NCI-H446 treated with DMSO at 0.1 percent for 48 hours (cell line): ENCODE measurements at regions not wholly inside any gene's neighbourhood (a gene's known extent, or its start where the extent isn't known, plus 50 kb on each side); places are given as distances from the start of the nearest gene placed in this dataset.

Experiments used
- DNase-seq: peaks from one replicate; lab custom pipeline; 2025; lab: John Stamatoyannopoulos, UW

DNA sequence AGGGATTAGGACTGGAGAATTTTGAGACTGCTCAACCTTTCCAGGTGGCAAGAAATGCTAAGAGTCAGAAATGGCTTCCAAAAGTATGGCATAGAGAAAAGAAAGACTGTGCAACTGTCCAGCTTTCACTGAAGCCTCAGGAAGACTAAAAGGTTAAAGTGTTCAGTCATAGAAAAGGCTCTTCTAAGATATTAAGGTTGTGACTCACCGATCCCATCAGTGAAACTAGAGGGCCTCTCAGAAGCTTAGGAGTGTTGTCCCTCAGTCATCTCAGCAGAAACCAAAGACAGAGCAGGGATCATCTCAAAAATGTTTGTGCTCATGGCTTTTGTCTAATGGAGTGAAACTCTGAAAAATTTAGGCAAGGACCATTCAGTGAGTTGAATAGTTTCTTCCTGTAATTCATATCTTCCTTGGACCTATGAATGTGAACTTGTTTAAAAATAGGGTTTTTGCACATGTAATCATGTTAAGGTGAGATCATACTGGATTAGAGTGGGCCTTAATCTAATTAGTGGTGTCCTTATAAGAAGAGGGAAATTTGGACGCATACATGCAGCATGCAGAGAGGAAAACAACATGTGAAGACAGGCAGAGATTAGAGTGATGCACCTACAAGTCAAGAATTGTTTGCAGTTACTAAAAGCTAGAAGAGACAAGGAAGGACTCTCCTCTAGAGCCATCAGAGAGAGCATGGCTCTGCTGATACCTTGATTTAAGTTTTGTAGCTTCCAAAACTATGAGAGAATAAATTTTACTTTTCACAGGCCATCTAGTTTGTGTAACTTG is 71.3 kb downstream of the RPE65 start:
- DNase-seq: no peak

DNA sequence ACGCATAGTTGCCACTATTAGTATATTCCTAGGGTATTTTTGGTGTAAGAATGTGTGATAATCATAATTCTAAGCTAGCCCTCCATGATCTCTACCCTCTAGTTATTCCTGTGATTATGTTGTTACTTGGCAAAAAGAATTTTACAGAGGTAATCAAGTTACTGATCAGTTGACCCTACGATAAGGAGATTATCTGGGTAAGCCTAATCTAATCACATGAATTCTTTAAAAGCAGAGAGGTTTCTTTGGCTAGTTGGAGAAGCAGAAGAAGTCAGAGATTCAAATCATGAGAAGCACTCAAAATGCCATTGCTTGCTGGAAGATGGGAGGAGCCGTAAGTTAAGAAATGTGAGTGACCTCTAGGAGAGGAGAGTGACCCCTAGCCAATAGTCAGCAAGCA is 72.7 kb downstream of the RPE65 start:
- no peak for DNase-seq

DNA sequence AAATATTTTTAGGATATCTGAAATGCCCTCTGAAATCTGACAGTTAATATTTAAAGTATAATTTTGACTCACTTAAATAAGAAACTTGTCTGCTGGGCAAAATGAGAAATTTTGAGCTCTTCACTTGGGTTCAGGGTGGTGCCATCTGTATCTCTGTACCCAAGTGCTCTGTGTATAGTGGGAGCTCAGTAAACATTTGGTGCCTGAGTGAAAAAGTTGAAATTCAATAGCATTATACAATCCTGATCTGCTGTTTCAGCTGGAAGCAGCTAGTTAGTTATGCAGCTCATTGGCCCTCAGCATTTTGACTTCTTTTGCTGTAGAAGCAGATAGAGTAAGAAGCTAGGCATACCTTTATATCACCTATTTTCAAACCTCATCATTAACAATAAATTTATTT is 73.3 kb downstream of the RPE65 start:
- DNase-seq: no peak

DNA sequence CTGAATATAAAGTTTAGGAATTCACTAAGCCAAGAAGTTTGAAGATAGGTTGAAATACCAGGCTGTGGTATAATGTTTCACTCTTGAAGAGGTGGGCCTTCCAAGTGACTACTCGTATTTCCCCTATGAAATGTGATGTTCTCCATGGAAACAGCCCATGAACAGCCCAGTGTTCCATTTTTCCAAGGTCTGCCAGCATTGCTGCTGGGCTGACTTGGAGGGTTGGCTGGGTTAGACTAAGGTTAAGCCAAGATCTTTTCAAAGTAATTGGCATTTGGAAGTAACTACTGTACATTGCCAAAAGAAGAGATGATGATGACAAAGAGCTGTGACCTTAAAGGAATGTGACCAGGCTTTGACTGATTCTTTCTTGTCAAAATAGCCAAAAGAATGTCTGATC is 73.8 kb downstream of the RPE65 start:
- DNase-seq: peak; percentile 80

DNA sequence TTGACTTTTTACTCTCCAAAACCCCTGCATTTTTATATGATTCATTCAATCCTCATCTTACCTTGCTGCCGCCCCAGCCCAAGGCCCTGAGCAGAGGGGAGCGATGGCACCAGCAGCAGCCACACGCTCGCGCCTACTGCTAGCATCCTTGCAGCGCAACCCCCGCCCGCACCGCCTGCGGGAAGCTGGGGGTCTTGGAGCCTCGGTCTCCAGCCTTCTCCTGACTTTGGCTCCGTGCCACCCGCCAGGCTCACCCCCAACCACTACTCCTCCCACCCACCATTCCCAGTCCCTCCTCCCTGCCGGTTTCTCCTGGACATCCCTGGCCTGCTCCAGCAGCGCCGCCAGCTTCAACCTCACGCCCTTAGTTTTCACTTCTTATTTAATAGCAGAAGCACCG is 76.6 kb downstream of the RPE65 start:
- DNase-seq: no peak

DNA sequence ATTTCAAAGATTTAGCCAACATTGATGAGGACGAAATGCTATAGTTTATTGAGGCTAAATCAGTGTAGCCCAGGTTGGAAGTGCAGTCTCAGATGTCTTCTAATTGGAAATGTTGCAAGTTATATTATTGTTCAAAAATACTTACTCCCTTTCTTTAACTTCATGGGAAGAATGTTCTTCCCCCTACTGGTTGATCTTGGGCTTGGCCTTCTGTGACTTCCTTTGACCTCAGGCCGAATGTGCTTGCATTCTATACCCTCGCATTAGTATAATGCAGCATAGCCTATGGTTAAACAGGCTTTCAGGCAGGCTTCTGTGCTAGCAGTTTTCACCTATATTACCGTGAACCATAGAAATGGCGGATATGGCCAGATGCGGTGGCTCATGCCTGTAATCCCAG is 77.3 kb downstream of the RPE65 start:
- DNase-seq: no peak

DNA sequence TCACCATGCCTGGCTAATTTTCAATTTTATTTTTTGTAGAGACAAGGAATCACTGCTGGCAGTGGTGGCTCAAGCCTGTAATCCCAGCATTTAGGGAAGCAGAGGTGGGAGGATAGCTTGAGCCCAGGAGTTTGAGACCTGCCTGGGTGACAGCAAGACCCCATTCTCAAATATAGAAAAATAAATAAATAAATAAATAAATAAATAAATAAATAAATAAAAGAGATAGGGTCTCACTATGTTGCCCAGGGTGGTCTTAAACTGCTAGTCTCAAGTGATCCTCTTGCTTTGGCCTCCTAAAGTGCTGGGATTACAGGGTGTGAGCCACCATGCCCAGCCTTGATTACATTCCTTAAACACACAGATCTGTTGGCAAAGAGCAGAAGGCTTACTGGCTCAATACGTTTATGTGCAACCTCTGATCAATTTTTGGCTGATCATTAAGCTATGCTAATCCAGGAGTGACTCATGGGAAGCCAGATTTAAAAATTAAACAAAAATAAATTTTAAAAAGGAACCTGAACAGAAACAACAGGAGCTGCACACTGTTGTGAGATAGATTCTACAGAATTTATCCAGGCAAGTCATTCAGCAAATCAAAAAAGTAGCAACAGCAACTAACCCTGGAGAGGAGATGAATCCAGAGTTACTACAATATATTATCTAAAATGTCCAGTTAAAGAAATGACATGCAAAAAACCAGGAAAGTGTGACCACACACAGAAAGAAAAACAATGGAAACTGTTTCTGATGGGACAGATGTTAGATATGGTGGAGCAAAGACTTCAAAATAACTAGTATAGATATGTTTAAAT is 79.4 kb downstream of the RPE65 start:
- DNase-seq: no peak

DNA sequence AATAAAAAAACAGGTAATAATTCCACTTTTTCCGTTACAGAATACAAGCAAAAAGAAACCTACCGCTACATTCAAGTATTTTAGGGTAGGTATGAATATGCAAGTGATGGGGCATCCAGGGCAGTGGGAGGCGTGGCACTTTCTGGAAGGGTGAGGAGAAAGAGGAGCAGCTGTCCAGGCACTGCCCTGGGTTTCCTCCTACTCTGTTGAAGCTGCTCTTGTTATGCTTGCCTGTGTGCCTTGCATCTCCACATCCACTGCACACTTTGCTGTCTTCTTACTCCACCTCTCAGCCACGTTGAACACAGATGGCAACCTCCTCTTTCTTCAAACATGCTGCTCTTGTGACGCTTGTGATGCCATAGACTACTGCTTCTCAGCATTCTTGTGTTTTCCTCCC is 83.2 kb downstream of the RPE65 start:
- DNase-seq: no peak

DNA sequence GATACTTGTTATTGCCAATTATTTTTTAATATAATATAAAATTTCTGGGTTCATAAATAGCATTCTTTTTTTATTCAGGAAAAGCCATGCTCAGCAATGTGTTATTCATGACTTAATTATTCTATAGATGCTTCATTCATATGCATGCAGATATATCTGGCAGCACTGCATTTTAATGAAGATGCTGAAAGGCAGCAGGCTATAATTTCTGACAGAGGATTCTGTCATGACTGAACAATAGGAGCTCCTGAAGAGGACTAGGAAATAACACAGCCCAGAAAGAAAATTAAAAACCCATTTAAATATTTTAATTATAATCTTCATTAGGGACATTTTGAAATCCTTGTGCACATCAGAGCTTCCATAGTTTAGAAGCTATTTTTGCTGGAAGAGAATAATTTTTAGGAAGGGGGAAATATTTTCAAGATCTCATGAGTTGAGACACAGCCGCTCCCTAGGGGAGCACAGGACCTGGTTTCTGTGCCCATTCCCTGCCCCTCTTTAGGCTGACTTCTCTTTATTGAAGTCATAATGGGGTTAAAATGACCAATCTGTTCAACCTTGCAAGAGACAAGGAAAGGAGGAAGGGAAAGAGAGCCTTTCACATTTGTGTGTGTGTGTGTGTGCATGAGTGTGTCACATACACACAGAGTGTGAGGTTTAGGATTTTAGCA is 83.9 kb downstream of the RPE65 start:
- no peak for DNase-seq

DNA sequence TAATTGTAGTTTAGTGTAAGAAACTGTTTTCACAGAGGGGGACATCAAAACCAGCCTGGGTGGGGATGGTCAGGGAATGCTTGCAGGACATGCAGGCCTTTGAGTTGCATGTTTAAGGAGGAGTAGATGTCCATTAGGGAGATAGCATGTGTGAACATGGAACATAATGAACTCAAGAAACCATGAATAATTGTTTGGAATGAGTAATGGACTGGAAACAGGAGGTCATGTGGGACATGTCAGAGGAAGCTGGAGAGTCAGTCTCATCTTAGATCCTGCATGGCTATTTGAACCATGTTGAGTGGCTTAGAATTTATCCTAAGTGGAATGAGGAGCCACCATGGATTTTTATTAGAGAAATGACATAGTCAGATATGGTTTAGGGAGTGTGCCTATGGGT is 86.4 kb downstream of the RPE65 start:
- DNase-seq: no peak

DNA sequence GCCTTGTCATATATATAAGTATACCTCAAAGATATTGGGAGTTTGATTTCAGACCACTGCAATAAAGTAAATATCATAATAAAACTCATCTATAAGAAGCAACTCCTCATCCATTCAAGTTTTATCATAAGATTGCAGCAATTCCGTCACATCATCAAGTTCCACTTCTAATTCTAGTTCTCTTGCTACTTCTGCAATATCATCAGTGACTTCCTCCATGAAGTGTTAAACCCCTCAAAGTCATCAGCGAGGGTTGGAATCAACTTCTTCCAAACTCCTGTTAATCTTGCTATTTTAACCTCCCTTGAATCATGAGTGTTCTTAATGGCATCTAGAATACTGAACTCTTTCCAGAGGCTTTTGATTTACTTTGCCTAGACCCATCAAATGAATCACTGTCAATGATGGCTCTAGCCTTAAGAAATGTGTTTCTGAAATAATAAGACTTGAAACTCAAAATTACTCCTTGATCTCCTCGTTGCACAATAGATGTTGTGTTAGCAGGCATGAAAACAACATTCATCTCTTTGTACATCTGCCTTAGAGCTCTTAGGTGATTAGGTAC is 88.3 kb downstream of the RPE65 start:
- no peak for DNase-seq

DNA sequence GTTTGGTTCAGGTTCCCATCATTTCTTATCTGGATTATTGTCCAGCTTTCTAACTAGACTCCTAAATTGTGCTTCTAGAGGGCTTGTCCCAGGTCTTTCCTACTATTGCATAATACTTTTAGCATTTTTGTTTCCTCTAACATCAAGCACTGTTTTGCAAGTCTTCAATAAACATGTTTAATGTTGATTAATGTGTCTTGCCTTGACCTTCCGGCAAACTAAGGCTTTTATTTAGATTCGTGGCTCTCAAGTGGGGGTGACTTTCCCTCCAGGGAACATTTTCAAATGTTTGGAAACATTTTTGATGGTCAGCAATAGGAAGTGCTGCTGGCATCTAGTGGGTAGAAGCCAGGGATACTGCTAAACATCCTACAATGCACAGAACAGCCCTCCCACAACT is 90.7 kb downstream of the RPE65 start:
- DNase-seq: no peak

DNA sequence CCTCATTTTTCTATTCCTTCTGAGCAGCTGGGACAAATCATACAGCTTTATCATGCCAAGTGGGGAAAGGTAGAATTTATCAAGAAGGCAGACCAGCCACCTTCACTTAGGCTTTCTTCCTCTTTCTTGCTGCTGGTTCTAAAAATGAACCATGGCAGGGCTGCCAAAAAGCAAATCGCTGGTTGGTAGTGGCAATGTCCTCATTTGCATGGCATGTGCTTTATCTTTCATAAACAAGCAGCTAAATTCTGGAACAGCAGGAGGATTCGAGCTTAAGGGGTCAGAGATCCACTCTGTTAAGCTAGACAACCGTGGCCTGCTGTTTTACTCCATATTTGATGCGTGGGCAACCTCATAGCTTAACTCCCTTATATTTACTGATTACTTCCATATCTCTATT is 91.3 kb downstream of the RPE65 start:
- DNase-seq: no peak

DNA sequence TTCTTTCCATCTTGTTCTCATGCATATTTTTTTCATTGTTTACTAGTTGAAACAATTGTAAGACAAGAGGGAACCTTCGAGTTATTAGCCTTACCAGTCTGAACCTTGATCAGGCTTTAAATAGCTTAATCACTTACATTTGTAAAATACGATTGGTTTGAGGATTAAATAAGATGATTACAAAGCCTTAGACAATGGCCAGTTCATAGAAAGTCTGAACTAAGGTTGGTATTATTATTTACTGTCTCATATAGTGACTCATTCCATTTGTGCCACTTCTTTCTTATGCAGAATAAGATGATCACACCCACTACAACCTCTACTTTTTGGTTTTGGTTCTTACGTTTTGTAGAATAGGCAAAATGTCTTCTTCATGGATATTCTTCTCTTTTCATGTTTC is 94.1 kb downstream of the RPE65 start:
- no peak for DNase-seq

DNA sequence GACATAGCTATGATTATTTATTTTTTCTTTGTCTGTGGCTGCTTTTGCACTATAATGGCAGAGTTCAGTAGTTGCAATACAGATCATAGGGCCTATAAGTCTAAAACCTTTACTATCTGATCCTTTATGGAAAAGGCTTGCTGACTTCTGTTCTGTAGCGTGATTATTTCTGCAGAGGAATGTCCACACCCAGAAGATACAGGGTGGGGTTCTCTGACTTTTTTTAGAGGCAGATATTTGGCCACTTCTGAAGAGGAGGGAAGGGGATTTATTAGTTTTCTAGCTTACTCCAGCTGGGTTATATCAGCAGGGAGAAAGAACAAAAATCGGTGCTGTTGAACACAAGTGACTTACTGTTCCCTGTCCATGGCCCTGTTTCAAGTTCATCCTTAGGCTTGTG is 97.6 kb downstream of the RPE65 start:
- DNase-seq: no peak

DNA sequence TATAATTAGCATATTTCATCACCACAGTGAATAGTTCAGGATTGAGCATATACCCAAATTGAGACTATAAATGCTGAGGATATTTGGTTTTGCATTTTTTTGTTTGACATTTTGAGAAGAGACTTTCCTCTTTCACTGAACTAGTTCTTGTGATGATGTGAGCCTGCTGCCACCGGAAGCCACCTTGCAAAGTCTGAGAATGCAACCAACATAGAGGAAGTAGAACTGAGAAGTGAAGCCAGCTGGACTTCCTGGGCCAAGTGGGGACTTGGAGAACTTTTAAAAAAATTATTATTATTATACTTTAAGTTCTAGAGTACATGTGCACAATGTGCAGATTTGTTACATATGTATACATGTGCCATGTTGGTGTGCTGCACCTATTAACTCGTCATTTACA is 102.3 kb downstream of the RPE65 start:
- no peak for DNase-seq

DNA sequence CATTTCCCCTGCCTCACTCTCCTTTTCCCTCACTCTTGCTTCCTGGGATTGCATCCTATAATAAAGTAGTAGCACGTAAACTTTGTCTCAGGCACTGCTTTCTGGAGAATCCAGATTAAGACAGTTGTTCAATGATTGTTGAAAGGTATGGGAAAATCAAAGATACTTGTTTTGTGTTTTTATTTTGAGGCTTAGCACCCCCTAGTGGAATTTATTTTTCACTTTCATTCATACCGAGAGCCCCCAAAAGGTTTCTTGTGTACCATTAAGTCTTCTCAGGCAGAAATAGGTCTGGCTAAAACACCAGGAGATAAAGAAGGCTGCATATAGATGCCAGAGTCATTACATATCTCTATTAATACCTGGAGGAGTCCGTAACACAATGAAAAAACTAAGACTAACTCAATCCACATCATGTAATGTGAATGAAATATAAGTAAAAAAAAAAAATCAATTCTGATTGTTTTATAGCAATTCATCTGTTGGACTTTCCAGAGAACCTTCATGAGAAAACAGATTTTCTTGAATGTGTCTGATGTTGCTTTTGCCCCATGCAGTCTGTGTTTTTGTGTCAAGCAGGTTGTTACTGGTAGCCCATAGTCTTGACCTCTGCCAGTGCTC is 103.5 kb downstream of the RPE65 start:
- DNase-seq: no peak

DNA sequence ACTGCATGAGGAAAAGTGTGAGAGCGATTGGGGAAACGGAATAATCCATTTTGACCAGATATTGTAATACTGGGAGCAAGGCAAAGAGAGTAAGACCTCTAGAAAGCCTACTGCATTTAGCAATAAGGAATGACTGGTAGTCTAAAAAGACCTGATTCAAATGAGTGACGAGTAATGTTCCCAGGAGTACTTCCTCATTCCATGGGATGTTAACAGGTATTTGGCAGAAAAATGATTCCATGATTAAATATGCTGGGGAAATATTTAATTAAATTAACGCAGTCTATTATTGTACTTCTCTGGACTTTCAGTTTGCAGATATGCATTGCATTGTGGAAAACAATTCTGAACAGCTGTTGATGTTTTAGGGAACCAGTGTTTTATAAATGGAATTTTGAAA is 105.5 kb downstream of the RPE65 start:
- no peak for DNase-seq

DNA sequence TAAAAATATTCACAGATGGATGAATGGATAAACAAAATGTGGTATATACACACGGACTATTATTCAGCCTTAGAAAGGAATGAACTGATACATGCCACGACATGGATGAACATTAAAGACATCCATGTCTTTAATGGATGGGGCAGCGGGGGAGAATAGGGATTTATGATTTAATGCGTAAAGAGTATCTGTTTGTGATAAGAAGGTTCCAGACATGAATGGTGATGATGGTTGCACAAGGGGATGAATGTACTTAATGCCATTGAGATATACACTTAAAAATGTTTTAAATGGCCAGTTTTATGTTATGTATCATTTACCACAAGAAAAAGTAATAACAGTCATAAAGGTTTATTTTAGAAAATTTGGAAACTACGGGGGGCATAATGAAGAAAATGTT is 108.6 kb upstream of the WLS start:
- DNase-seq: no peak

DNA sequence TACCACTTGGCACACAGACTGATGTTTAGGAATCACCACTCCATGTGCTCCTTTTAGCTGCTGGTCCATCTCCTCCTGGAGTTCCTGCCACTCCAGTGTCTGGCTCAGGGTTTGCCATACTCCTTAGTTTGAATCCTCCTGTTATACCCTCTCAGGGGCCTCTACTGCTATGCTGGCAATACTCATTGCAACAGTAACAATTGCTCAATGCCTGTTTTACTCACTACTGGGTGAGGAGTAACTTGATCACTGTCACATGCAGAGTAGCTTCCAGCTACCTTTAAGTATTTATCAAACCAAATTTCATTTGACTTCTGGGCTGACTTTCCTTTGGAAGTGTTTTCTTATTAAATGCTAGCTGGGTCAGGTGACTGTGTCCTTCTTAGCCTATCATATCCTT is 107.2 kb upstream of the WLS start:
- no peak for DNase-seq

DNA sequence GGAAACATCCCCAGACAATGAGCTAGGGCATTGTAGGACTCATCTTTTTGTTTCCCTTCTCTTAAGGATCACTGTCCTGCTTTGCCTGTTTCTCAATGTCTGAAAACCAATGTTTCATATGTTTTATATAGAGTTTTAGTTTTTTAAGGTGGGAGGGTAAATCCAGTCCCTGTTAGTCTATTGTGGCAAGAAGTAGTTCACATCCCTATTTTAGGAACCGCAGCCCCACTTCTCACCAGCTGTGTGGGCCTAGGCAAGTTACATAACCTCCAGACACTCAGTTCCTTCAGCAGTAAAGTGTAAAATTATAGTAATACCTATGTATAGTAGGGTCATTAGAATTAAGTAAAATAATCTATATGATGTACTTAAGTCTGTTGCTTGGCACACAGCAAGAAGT is 105.8 kb upstream of the WLS start:
- DNase-seq: no peak

DNA sequence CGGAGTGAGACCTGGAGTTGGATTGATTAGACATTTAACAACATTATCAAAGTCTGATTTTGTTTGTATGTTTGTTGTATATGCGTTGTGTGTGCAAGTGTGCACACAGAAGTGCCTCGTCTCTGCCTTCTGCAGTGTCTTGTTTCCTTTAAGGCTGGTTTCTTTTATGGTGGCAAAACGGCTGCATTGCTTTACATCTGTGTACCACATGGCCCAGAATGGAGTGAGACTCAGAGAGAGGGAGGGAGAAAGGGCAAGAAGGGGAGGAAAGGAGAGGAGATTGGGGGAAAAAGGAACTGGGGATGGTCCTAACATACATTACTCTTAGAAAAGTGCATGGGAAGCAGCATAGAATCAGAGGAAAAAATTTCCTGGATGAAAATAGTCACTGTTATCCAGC is 99.7 kb upstream of the WLS start:
- no peak for DNase-seq
